ENCODE measurements at regions not wholly inside any gene's neighbourhood (a gene's known extent, or its start where the extent isn't known, plus 50 kb on each side); places are given as distances from the start of the nearest gene placed in this dataset.

DNA sequence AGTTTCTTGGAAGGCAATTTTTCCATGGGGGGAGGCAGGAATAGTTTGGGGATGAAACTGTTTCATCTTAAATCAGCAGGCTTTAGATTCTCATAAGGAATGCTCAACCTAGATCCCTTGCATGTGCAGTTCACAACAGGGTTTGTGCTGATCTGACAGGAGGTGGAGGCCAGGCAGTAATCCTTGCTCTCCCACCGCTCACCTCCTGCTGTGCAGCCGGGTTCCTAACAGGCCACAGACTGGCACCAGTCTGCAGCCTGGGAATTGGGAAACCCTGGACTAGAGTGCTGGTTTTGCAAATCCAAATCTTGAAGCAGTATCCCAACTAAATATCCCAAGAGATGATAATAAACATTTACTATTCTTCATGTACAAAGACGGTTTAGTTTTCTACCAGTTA, 256.3 kb upstream of the TMCO5A start:
- intact Hi-C loops (cut with DNase I): no loop called here
- peak in 1 of 10 donors; percentile 45 for DNase-seq

GRCh38 chr15:37679627-37680026, 254.8 kb upstream of the TMCO5A start:
- DNase-seq: no peak
- intact Hi-C loops (cut with DNase I): no loop called here

GRCh38 chr15:37682304-37682703, 252.1 kb upstream of the TMCO5A start:
- intact Hi-C loops (cut with DNase I): no loop called here

DNA sequence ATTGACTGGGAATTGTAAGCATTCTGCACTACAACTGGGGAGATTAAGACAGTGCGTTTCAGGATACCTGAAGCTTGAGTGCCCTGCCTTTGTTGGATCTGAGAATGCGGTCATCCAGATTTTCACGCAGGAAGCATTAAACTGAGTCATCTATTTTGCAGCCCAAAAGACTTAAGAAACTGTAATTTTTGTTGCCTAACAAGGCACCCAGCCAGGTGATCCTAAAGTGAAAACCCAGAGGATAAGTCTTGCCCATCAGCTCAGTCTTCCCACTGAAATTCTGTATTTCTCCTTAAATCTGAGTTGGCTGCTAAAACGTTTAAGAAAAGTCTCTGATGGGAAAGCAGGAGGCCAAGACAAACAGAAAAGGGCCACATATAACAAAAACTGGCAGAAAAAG, 242.5 kb upstream of the TMCO5A start:
- DNase-seq: no peak
- intact Hi-C loops (cut with DNase I): no loop called here

More at GRCh38 chr15:37682304-37682703, 252.1 kb upstream of the TMCO5A start:
- no peak for DNase-seq

GRCh38 chr15:37693926-37694325, 240.5 kb upstream of the TMCO5A start:
- DNase-seq: no peak
- intact Hi-C loops (cut with DNase I): no loop called here

DNA sequence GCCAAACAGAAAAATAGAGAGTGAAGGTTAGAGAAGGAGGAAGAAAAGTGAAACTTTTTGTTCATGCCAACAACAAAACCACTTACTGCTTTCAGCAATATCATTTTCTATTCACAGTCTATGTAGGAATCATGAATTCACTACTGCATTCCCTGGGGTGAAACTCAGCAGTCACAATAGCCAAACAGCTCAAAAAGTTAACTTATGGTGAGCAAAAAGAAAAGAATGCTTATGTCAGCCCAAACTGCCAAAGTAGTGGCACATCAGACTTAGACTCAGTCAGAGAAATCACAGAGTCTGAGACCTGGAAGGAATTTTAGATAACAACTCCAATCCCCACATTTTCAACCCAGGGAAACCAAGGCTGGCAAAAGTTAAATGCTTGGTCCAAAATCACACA, 238.7 kb upstream of the TMCO5A start:
- no peak for DNase-seq
- intact Hi-C loops (cut with DNase I): no loop called here

DNA sequence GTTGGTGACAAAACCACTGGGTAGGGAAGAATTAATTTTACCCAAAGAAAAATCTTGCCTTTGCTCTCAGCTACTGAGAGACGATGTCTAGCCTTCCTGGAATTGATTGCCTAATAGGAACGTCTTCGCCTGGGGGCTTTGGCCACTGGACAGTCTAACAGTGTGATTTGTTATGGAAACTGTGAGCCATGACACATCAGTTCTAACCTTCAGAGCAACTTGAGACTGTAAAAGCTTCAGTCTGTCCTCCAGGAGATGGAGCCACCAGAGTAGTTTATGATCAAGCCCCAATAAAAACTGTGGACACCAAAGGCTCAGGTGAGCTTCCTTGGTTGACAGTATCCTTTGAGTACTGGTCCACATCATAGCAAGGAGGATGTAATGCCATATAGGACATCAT, 235.8 kb upstream of the TMCO5A start:
- DNase-seq: no peak
- intact Hi-C loops (cut with DNase I): no loop called here

DNA sequence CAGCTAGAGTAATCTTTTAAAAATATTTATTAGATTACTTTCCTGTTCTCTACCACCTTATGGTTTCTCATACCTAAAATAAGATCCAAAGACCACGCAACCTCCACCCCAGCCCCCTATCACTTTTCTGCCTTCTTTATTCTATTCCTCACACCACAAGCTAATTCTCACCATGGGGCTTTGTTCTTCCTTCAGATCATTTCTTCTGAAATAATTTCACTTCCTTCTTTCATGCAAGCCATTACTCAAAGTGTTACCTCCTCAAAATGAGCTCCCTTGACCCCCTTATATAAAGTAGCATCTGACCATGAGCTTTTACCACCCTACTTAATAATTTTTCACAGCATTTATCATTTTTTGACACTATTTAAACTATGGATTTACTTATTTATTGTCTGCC, 233.2 kb upstream of the TMCO5A start:
- intact Hi-C loops (cut with DNase I): no loop called here
- no peak for DNase-seq

DNA sequence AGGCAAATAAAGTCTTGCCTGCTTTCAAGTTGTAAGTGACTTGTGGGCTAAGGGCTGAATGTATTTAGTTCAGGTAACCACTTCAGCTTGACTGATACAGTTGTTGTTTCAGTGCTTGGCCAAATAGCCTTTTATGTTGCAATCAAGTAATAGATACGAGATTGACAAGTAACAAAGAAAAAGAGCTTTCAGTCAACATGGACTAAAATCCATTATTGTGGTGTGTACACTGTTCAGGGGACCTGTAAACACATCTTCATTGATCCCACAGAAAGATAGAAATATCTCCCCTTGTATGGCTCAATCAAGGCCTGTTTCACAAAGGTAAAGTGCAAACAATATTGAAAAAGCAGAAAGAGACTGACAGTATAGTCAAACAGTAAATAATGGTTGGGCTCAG, 224.8 kb upstream of the TMCO5A start:
- DNase-seq: no peak
- intact Hi-C loops (cut with DNase I): no loop called here

DNA sequence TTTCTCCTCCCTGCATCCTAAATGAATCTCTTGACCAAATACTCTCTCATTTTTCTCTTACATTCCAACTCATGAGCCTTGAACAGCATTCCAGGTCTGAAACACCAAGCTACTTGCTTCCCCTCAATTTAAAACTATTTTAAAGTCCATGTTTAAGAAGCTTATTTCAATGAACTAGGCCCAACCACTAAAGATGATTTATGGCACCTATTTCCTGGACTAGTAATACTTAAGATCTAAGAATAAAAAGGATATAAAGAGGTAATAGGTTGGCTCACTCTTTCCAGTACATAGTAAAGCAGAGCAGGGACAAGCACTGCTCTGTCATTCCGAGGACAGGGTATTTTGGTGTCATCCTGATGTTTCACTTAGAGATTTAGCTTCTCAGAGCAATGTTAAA, 219.3 kb upstream of the TMCO5A start:
- intact Hi-C loops (cut with DNase I): no loop called here
- no peak for DNase-seq

DNA sequence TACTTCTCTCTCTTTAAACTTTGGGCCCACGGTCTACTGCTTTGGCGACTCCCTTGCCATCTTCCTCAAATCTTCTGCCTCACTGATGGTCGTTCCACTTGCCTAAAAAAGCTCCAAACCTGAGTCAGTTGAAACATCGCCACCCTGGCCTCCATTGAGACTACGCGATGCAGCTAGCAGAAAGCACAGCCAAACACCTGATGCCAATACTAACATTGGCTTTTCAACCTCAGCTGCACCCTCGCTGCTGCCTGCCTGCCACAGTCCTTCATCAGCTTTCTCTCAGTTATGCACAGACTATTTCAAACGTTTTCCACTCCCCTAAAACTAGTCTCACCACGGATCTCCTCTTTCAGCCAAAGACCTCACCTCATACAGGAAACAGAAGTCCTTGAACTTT, 214.2 kb upstream of the TMCO5A start:
- intact Hi-C loops (cut with DNase I): no loop called here
- peak in 1 of 10 donors; percentile 40 for DNase-seq

GRCh38 chr15:37731146-37731746, 203.2 kb upstream of the TMCO5A start:
- intact Hi-C loops (cut with DNase I): no loop called here
- DNase-seq: no peak

DNA sequence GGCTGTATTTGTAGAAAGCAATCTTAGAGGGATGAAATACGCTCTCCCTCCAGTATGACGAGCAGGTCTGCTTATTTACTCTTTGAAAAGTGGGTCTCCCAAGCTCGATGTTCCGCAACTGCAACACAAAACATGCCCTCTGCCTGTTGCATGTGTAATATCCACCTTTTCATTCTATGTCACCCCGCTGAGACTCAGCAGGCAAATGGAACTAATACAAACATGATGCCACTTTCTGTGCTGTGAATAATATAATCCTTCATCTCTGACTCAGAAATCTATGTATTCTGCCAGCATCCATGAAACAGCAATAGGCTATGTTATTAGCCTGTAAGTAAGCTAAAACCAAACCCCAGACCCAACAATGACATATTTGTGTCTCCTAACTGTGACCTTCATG, 200.8 kb upstream of the TMCO5A start:
- intact Hi-C loops (cut with DNase I): no loop called here
- DNase-seq: no peak

DNA sequence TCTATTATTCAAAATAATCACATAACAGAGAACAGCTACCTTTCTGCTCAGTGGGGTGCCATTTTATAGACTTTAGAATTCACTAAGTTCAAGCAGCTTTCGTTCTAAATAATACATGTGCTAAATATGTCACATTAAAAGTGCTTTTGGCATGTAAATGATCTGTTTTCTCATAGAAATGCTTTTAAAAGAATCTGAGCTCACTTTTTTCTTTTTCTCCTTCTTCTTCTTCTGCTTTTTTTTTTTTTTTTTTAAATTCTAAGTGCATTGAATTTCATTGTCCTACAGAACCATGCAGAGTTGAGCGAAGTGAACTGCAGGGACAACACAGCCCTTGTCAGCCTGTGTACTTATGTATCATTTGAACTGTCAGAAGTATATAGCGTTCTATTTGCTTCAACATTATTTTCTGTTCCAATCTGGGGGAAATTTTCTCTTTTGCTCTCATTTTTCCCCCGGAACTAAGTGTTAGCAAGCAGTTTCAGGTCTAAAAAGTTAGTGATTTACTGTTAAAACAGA, 193.8 kb upstream of the TMCO5A start:
- DNase-seq: no peak
- intact Hi-C loops (cut with DNase I): no loop called here

DNA sequence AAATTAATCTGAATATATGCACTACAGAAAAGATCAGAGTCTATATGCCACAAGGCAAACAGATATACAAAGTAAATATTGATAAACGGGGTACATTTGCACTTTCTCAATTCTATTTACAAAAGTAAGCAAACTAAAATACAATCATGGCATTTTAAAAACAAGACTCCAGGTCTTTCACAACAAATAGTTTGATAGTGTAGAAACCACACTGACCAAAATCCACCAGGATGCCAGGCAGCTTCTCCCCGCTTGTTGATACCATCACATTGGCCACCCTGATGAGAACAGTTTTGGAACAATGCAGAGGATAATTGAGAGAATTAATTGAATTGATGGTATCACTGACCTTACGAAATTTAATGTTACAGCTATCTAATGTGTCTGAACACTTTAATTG, 190.6 kb upstream of the TMCO5A start:
- DNase-seq: no peak
- intact Hi-C loops (cut with DNase I): no loop called here

DNA sequence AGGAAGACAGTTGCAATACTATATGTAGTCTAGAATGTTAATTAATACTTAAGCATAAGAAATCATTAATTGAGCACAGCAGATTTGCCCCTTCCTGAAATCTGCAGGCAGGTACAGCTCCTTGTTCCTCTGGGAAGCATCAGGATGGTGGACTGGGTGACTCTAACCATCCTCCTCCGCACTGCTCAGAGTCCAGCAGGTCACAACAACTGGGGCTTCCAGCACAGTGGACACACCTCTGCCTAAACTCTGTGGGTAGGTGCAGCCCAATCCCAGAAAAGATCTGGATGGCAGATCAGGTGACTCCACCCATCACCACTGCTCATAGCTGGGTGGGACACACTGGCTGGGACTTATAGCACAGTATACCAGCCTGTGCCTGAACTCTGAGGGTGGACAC, 189.9 kb upstream of the TMCO5A start:
- DNase-seq: no peak
- intact Hi-C loops (cut with DNase I): no loop called here

DNA sequence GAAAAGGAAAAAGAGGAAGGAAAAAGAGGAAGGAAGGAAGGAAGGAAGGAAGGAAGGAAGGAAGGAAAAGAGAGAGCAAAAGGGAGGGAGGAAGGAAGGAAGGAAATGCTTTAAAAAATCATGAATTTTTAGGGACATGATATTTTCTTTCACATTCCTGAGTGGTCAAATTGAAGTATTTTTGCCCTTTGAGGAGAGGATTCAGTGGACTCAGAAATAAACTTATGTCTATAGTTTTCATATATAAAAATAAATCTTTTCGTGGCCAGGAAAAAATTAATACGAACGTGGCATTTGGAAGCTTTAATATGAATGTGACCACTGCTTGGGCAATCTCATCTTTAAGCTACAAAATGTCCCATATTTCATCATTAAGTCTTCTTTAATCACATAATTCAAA, 183.0 kb upstream of the TMCO5A start:
- intact Hi-C loops (cut with DNase I): no loop called here

GRCh38 chr15:37756407-37756806, 178.0 kb upstream of the TMCO5A start:
- intact Hi-C loops (cut with DNase I): no loop called here
- no peak for DNase-seq

More for the DNA sequence above, 183.0 kb upstream of the TMCO5A start:
- no peak for DNase-seq

GRCh38 chr15:37758412-37758811, 176.0 kb upstream of the TMCO5A start:
- intact Hi-C loops (cut with DNase I): no loop called here
- DNase-seq: no peak

DNA sequence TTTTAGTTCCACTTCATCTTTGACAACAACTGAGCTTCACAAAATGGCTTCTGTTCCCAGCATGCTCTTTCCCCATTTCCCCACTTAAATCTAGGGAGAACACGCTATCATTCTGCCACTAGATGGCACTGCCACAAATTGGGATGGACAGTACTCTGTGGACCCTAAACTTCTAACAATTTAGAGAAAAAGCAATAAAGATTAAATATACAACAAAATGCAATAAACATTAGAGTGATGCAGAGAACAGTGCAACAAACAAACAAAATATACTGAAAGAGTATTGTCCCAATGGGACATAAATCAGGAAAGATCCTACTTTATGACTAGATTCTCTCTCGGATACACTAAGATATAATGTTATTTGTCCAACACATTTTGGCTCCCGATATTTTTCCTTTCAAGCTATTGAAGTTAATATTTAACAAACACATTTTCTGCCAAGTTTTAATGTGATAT, 169.7 kb upstream of the TMCO5A start:
- intact Hi-C loops (cut with DNase I): no loop called here

GRCh38 chr15:37765786-37766185, 168.7 kb upstream of the TMCO5A start:
- intact Hi-C loops (cut with DNase I): no loop called here
- no peak for DNase-seq

More for the DNA sequence above, 169.7 kb upstream of the TMCO5A start:
- DNase-seq: peak in 1 of 10 donors; percentile 13

DNA sequence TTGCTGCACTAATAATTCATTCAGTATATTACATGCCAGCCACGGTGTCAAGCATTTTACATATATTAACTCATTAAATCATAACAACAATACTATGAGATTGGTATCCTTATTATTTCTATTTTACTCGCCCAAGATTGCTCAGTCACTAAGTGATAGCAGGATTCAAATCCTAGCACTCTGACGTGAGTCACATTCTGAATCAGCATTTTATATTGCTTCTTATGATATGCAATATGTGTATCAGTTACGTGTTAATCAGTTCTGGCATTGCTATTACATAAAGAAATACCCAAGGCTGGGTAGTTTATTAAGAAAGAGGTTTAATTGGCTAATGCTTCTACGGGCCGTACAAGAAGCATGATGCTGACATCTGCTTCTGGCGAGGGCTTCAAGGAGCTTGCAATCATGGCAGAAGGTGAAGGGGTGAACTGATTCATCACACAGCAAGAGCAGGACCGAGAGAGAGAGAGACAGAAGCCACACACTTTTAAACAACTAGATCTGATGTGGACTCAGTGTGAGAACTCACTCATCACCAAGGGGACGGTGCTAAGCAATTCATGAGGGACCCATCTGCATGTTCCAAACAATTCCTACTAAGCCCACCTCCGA, 166.5 kb upstream of the TMCO5A start:
- no peak for DNase-seq
- intact Hi-C loops (cut with DNase I): no loop called here
